Stimulated activated CD8-positive, alpha-beta memory T cell treated with anti-CD3 and anti-CD28 coated beads, Interleukin-12 subunit alpha, Interleukin-12 subunit beta, amount 100 ng/mL, for 1 hour (primary cell): ENCODE measurements at regions not wholly inside any gene's neighbourhood (a gene's known extent, or its start where the extent isn't known, plus 50 kb on each side); places are given as distances from the start of the nearest gene placed in this dataset.
"Not testable (repeated sequence)": the region's sequence is repeated elsewhere in the genome, so short reads cannot be mapped to it uniquely, and the experiment has no call there.

ENCODE experiments used
- DNase-seq: peaks from one replicate; pipeline ENCODE4 v3.0.0-alpha.2; 2020; ENCODE audit warnings: low read depth

- DNase-seq, result peak; percentile 45
These were observed 70.4 kb upstream of the TARDBP start for GRCh38 chr1:10941891-10942541.

GRCh38 chr1:10942542-10942912 lies 69.9 kb upstream of the TARDBP start:
- DNase-seq, result no peak

GRCh38 chr1:10943041-10943440 lies 69.4 kb upstream of the TARDBP start:
- DNase-seq, result no peak

- no peak for DNase-seq
These were observed 68.3 kb upstream of the TARDBP start for GRCh38 chr1:10943991-10944730.

- no peak for DNase-seq
These were observed 66.4 kb upstream of the TARDBP start for GRCh38 chr1:10945991-10946509.

GRCh38 chr1:10947181-10947580 lies 65.3 kb upstream of the TARDBP start:
- DNase-seq, result no peak

- DNase-seq, result no peak
These were observed 64.6 kb upstream of the TARDBP start for GRCh38 chr1:10947691-10948462.

GRCh38 chr1:10948463-10948775 lies 64.0 kb upstream of the TARDBP start:
- no peak for DNase-seq

- no peak for DNase-seq
These were observed 61.9 kb upstream of the TARDBP start for GRCh38 chr1:10950316-10951172.

- DNase-seq, result not testable (repeated sequence)
These were observed 61.2 kb upstream of the TARDBP start for GRCh38 chr1:10951298-10951697.

- DNase-seq, result no peak
These were observed 60.5 kb upstream of the TARDBP start for GRCh38 chr1:10951961-10952360.

GRCh38 chr1:10953505-10954193 lies 58.8 kb upstream of the TARDBP start:
- no peak for DNase-seq

- no peak for DNase-seq
These were observed 55.3 kb upstream of the TARDBP start for GRCh38 chr1:10957133-10957532.

GRCh38 chr1:10958614-10959013 lies 53.8 kb upstream of the TARDBP start:
- DNase-seq, result no peak

GRCh38 chr1:10960411-10961299 lies 51.8 kb upstream of the TARDBP start:
- DNase-seq, result peak; percentile 70

GRCh38 chr1:10961300-10961833 lies 51.1 kb upstream of the TARDBP start:
- no peak for DNase-seq

GRCh38 chr1:10962483-10962882 lies 50.0 kb upstream of the TARDBP start:
- no peak for DNase-seq
